ENCODE measurements at regions not wholly inside any gene's neighbourhood (a gene's known extent, or its start where the extent isn't known, plus 50 kb on each side); places are given as distances from the start of the nearest gene placed in this dataset.

DNA sequence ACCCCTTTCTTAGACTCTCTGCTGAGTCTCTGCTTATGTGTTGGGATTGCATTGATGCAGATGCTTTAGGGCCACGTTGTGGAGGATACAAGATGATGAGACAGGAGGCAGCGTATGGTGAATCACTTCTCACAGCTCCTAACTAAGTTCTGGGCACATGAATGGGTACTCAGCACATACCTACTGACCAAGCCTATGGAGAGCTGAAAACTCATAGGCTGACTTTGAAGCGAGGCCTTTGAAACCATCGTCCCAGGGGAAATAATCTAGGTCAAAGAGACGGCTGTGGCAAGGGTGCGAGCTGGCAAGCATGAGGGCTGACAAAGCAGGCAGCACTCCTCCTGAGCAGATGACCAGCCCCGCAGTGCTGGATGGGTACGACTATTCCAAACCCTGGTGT is 180.2 kb upstream of the TNP1 start:
- Histone ChIP-seq H3K27me3 (no peaks in the 10 kb centered on the region), H3K27ac (no peak overlapping the region), H3K36me3 (no peaks in the 10 kb centered on the region), H3K4me3 (no peak overlapping the region), H3K9me3 (no peaks in the 10 kb centered on the region), H3K4me1 (peaks cover 0 to 17% (median under 1%) of the 10 kb centered on the region in 4 donors)
- no peak for DNase-seq
- no peak for TF ChIP-seq POLR2A (IDR thresholded peaks at IDR 0.05)
- TF ChIP-seq EP300 (IDR thresholded peaks at IDR 0.05): no peak
- TF ChIP-seq, protein P1, sequence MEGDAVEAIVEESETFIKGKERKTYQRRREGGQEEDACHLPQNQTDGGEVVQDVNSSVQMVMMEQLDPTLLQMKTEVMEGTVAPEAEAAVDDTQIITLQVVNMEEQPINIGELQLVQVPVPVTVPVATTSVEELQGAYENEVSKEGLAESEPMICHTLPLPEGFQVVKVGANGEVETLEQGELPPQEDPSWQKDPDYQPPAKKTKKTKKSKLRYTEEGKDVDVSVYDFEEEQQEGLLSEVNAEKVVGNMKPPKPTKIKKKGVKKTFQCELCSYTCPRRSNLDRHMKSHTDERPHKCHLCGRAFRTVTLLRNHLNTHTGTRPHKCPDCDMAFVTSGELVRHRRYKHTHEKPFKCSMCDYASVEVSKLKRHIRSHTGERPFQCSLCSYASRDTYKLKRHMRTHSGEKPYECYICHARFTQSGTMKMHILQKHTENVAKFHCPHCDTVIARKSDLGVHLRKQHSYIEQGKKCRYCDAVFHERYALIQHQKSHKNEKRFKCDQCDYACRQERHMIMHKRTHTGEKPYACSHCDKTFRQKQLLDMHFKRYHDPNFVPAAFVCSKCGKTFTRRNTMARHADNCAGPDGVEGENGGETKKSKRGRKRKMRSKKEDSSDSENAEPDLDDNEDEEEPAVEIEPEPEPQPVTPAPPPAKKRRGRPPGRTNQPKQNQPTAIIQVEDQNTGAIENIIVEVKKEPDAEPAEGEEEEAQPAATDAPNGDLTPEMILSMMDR (IDR thresholded peaks at IDR 0.05): no peak
- TF ChIP-seq POLR2AphosphoS5 (IDR thresholded peaks at IDR 0.05): no peak
- intact Hi-C loops (cut with DNase I; ENCODE audit: low total_unique reads): no loop called here
- 90 to 95% (median 92%) methylated on average over 8 of the region's 8 CpGs for whole genome bisulfite sequencing, 5 donors

DNA sequence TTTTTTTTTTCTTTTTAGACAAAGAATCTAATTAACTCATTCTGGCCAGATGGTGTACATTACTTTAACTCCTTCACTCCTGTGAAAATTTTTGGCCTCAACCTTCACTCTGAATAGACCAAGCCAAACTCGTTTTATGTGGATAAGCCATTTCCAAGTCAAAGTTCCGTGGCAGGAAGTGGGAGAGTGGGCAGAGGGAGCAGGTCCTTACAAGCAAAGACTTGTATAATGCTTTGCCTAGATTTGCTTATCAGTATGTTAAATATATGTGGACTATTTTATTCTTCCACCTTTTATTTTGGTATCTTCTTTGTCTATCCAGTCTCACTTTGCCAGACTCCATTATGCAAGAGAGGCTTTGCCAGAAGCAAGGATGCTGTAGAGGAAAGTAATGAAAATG is 178.1 kb upstream of the TNP1 start:
- WGBS, 5 donors: 47 to 64% (median 57%) methylated on average over 2 of the region's 2 CpGs
- Histone ChIP-seq H3K9me3 (no peaks in the 10 kb centered on the region), H3K27me3 (no peaks in the 10 kb centered on the region), H3K36me3 (no peaks in the 10 kb centered on the region), H3K27ac (no peak overlapping the region), H3K4me1 (peaks cover 0 to 17% (median 0%) of the 10 kb centered on the region in 4 donors), H3K4me3 (no peak overlapping the region)
- intact Hi-C loops (cut with DNase I; ENCODE audit: low total_unique reads): no loop called here
- no peak for DNase-seq
- TF ChIP-seq, protein P1 (IDR thresholded peaks at IDR 0.05): no peak
- TF ChIP-seq POLR2AphosphoS5 (IDR thresholded peaks at IDR 0.05): no peak
- no peak for TF ChIP-seq POLR2A (IDR thresholded peaks at IDR 0.05)
- no peak for TF ChIP-seq EP300 (IDR thresholded peaks at IDR 0.05)

DNA sequence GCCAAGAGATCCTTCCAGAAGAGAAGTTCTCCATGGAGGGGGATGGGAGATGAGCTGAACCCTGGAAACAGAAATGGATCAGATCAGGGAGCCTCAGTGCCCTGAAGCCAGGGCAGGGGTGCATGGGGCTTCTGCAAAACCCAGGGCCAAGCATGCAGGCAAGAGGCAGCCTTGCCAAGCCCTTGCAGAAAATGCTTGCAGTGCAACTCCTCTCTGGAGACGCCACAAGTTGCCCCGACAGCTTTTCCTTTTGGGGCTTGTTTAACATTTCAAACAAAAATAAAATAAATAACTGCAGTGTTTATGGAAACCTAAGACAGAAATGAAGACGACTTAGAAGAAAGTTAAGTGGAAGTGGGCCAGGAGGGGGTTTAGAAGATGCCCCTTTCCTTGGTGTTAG is 177.5 kb upstream of the TNP1 start:
- Histone ChIP-seq H3K4me3 (no peak overlapping the region), H3K27ac (no peak overlapping the region), H3K4me1 (peaks cover 0 to 17% (median 0%) of the 10 kb centered on the region in 4 donors), H3K36me3 (no peaks in the 10 kb centered on the region), H3K27me3 (no peaks in the 10 kb centered on the region), H3K9me3 (no peaks in the 10 kb centered on the region)
- TF ChIP-seq POLR2A (IDR thresholded peaks at IDR 0.05) (no peak), EP300 (IDR thresholded peaks at IDR 0.05) (no peak), POLR2AphosphoS5 (IDR thresholded peaks at IDR 0.05) (no peak)
- TF ChIP-seq, protein P1 (IDR thresholded peaks at IDR 0.05): no peak
- 51 to 74% (median 65%) methylated on average over 3 of the region's 3 CpGs for WGBS, 5 donors
- intact Hi-C loops (cut with DNase I; ENCODE audit: low total_unique reads): no loop called here
- DNase-seq: peak in 1 of 2 donors; percentile 28

DNA sequence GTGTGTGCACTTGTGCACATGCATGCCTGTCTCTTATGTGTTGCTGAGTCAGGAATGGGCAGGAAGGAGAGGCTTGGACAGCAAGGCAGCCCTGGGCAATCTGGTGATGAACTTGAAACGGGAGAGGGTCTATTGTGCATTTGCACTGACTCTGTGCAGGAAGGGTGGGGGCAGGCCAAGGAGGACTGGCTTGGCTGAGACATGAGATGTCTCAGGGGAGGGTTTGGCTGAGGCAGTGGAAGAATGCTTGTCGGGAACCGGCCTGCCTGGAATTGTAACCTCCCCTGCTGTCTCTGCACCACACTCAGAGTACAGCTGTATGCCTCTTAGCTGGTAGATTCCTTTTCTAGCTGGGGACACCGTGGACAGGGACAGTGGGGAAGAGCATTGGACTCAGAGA is 176.1 kb upstream of the TNP1 start:
- Histone ChIP-seq H3K27ac (no peak overlapping the region), H3K4me1 (peaks cover 0 to 17% (median 0%) of the 10 kb centered on the region in 4 donors), H3K4me3 (no peak overlapping the region), H3K27me3 (no peaks in the 10 kb centered on the region), H3K9me3 (no peaks in the 10 kb centered on the region), H3K36me3 (no peaks in the 10 kb centered on the region)
- 38 to 66% (median 50%) methylated on average over 4 of the region's 4 CpGs for WGBS, 5 donors
- intact Hi-C loops (cut with DNase I; ENCODE audit: low total_unique reads): no loop called here
- TF ChIP-seq EP300 (IDR thresholded peaks at IDR 0.05) (no peak), POLR2A (IDR thresholded peaks at IDR 0.05) (no peak), POLR2AphosphoS5 (IDR thresholded peaks at IDR 0.05) (no peak)
- TF ChIP-seq, protein P1 (IDR thresholded peaks at IDR 0.05): no peak
- DNase-seq: peak in 1 of 2 donors; percentile 72
